SK-N-SH treated with all-trans-retinoic acid at 6 μM for 48 hours (cell line): ENCODE measurements at regions not wholly inside any gene's neighbourhood (a gene's known extent, or its start where the extent isn't known, plus 50 kb on each side); places are given as distances from the start of the nearest gene placed in this dataset.
"Not testable (repeated sequence)": the region's sequence is repeated elsewhere in the genome, so short reads cannot be mapped to it uniquely, and the experiment has no call there.

Experiments
- ATAC-seq: fragments of 200-7000 bp; cut with Tn5 transposase; 3 replicates; pipeline ENCODE4 v1.9.1; 2020; ENCODE audit warnings: mild to moderate bottlenecking, moderate library complexity
- ARNTL ChIP-seq: fragments of 450-650 bp; formaldehyde crosslinking; IDR thresholded peaks from 2 replicates; pipeline ENCODE4 v1.5.0; 2020; ENCODE audit warnings: low read depth, mild to moderate bottlenecking, moderate library complexity, borderline replicate concordance
- BACH2 ChIP-seq: fragments of 250-450 bp; sonication (Bioruptor Pico); IDR thresholded peaks from 2 replicates; pipeline ENCODE4 v1.9.0; 2021; ENCODE audit warnings: mild to moderate bottlenecking, borderline replicate concordance
- ESRRG ChIP-seq: fragments of 250-450 bp; sonication (Bioruptor Pico); IDR thresholded peaks from 2 replicates; pipeline ENCODE4 v1.6.1; 2021; ENCODE audit warnings: mild to moderate bottlenecking
- ISL1 ChIP-seq: fragments of 250-450 bp; sonication (Bioruptor Pico); IDR thresholded peaks from 2 replicates; pipeline ENCODE4 v2.1.2; 2022; ENCODE audit warnings: mild to moderate bottlenecking, moderate library complexity
- PATZ1 ChIP-seq: fragments of 250-450 bp; sonication (Bioruptor Pico); IDR thresholded peaks from 2 replicates; pipeline ENCODE4 v1.8.0; 2020; ENCODE audit warnings: mild to moderate bottlenecking, moderate library complexity, borderline replicate concordance
- POU6F1 ChIP-seq: fragments of 250-450 bp; sonication (Bioruptor Pico); IDR thresholded peaks from 2 replicates; pipeline ENCODE4 v1.8.0; 2021; ENCODE audit warnings: low read depth, mild to moderate bottlenecking, moderate library complexity, borderline replicate concordance
- PPARA ChIP-seq: fragments of 250-450 bp; sonication (Bioruptor Pico); IDR thresholded peaks from 2 replicates; pipeline ENCODE4 v1.5.0; 2020; ENCODE audit warnings: mild to moderate bottlenecking, borderline replicate concordance
- RARB ChIP-seq: fragments of 250-450 bp; sonication (Bioruptor Pico); IDR thresholded peaks from 2 replicates; pipeline ENCODE4 v1.8.0; 2021; ENCODE audit warnings: mild to moderate bottlenecking, moderate library complexity
- SNAI2 ChIP-seq: fragments of 250-450 bp; sonication (Bioruptor Pico); IDR thresholded peaks from 2 replicates; pipeline ENCODE4 v1.5.0; 2020; ENCODE audit warnings: mild to moderate bottlenecking, moderate library complexity
- TCF4 ChIP-seq: fragments of 250-450 bp; sonication (Bioruptor Pico); IDR thresholded peaks from 2 replicates; pipeline ENCODE4 v1.8.0; 2021; ENCODE audit warnings: mild to moderate bottlenecking, moderate library complexity, borderline replicate concordance
- TOX ChIP-seq: fragments of 250-450 bp; sonication (Bioruptor Pico); IDR thresholded peaks from 2 replicates; pipeline ENCODE4 v1.8.0; 2021; ENCODE audit warnings: mild to moderate bottlenecking, moderate library complexity, borderline replicate concordance
- TSHZ2 ChIP-seq: fragments of 250-450 bp; sonication (Bioruptor Pico); IDR thresholded peaks from 2 replicates; pipeline ENCODE4 v1.5.0; 2020; ENCODE audit warnings: mild to moderate bottlenecking, moderate library complexity
- ZC3H10 ChIP-seq: fragments of 250-450 bp; sonication (Bioruptor Pico); IDR thresholded peaks from 2 replicates; pipeline ENCODE4 v1.5.1; 2021; ENCODE audit warnings: mild to moderate bottlenecking, moderate library complexity
- ZFP3 ChIP-seq: fragments of 250-450 bp; sonication (Bioruptor Pico); IDR thresholded peaks from 2 replicates; pipeline ENCODE4 v1.5.0; 2020; ENCODE audit warnings: mild to moderate bottlenecking, moderate library complexity
- ZNF70 ChIP-seq: fragments of 450-650 bp; formaldehyde crosslinking; IDR thresholded peaks from 2 replicates; pipeline ENCODE4 v1.5.0; 2020; ENCODE audit warnings: mild to moderate bottlenecking, moderate library complexity

- TF ChIP-seq PATZ1 (CRISPR knock-in tag) (no peak), TSHZ2 (CRISPR knock-in tag) (no peak), POU6F1 (no peak), ISL1 (CRISPR knock-in tag) (no peak), RARB (no peak), SNAI2 (CRISPR knock-in tag) (no peak), ZFP3 (CRISPR knock-in tag) (no peak)
Measured at GRCh38 chr6:775863-776262, 82.9 kb upstream of the EXOC2 start (continued).

- ATAC-seq, result not testable (repeated sequence)
Measured at GRCh38 chr6:771683-772082, 78.7 kb upstream of the EXOC2 start.

- ATAC-seq, result no peak
- TF ChIP-seq ESRRG (no peak), ZC3H10 (CRISPR knock-in tag) (no peak), ZNF70 (no peak), ARNTL (CRISPR knock-in tag) (no peak), PPARA (CRISPR knock-in tag) (no peak), BACH2 (no peak)
- TF ChIP-seq, all 23 proteins: peak for 0
Measured at GRCh38 chr6:767755-768512, 75.0 kb upstream of the EXOC2 start.

GRCh38 chr6:766625-767024 is 73.7 kb upstream of the EXOC2 start:
- TF ChIP-seq TOX (no peak), TCF4 (CRISPR knock-in tag) (no peak), PPARA (CRISPR knock-in tag) (no peak), ARNTL (CRISPR knock-in tag) (no peak), ZC3H10 (CRISPR knock-in tag) (no peak)
- no peak; the same call in 2 of the 3 replicates for ATAC-seq

GRCh38 chr6:761997-762396 is 69.1 kb upstream of the EXOC2 start:
- ATAC-seq, result peak; percentile 21; the same call in 2 of the 3 replicates
- no peak for TF ChIP-seq TSHZ2 (CRISPR knock-in tag)
